HG03039 (cell line): ENCODE measurements at regions not wholly inside any gene's neighbourhood (a gene's known extent, or its start where the extent isn't known, plus 50 kb on each side); places are given as distances from the start of the nearest gene placed in this dataset.
"Not testable (repeated sequence)": the region's sequence is repeated elsewhere in the genome, so short reads cannot be mapped to it uniquely, and the experiment has no call there.

Experiments
- ATAC-seq: cut with Tn5 transposase; IDR thresholded peaks from one replicate; pipeline ENCODE4 v1.9.1; 2021; ENCODE audit warnings: mild to moderate bottlenecking, moderate library complexity; ENCODE audit not compliant: unreplicated experiment

DNA sequence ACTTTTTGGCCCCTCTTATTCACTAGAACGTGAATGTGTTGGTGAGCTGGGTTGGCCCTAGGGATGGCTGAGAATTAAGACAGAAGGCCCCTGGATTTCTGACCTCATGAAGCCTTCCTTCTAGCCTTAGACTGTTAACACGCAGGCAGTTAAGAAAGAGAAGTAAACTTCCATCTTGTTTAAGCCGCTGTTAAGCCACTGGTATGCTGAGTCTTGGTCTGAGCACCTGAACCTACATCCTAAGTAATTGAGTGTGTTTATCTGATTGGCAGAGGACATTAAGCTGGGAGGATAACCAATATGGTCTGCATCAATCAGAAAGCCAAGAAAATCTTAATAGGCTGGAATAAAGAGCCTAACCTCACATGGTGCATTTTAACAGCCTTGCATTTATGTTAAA is 535.0 kb upstream of the ARID1B start:
- no peak for ATAC-seq

DNA sequence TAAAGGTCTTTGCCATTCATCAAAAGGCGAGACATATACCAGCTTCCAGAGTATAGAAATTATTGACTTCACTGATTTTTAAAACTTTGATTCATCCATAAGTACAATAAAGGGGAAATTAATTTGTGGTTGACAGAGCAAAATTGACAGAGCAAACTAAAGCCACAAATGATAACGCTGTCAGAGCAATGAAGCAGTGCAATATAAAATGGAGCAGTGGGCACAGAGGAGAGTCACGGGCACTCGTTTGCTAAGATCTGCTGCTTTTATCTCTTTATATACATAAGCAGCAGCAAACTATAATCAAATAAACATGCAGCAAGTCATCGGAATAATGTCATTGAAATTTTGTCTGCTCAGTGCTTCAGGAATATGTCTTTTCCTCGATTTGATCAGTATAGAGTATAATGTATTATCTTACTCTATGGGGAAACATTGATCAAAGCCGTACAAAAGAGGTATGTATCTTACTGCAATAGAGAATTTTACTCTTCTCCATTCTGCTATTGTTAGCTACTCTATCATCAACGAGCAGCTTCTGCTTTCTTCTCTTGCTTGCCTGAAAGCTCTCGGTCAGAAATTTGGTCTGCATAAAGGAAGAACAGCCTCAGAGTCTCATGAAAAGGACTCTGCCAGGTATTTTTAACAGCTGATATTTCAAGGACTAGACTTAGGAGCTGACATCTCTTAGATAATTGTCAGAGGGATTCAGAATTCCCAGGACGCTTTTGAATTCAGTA is 546.0 kb upstream of the ARID1B start:
- ATAC-seq: no peak

DNA sequence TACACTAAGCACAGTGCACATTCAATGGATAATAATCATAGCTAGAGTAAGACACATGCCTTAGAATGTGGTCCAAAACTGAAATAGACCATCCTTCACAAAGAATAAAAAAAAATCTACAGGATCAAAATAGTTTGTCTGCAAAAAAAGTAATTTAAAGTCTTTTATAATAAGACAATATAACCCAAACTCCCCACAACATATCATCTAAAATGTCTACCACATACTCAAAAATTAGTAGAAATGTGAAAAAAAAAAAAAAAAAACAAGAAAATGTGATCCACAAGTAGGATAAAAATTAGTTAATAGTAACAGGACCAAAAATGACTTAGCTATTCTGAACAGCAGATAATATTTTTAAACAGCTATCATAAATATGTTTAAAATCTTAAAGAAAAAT is 557.2 kb upstream of the ARID1B start:
- ATAC-seq: no peak

DNA sequence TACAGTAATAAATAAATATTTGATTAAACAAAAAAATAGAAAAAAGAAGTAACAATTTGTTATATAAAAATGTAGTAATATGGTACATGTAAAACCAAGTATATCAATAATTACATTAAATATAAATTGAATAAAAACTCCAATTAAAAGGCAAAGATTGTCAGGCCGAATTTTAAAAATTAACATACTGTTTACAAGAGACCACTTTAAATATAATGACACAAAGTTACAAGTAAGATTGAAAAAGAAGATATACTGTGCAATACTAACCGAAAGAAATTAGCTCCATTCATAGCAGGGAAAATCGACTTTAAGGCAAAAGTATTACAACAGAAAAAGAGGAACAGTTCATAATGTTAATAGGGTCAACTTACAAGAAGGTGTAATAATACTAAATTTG is 571.5 kb upstream of the ARID1B start:
- no peak for ATAC-seq

DNA sequence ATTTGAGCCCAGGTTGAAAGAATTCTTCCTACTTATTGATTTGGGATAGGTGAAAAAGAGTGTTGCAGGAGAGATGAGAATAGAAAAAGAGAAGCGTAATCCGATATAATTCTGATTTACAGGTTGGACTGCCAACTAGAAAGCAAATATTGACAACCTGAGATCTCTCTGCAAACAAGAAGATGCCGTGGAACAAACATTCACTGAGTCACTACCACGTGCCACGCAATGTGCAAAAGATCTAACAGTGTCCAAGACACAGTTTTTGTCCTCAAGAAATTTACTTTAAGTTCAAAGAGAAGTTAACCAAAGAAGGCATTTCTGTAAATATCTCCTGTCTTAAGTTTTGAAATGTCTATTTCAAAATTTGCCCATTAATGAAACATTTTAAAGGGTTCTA is 578.0 kb upstream of the ARID1B start:
- no peak for ATAC-seq

DNA sequence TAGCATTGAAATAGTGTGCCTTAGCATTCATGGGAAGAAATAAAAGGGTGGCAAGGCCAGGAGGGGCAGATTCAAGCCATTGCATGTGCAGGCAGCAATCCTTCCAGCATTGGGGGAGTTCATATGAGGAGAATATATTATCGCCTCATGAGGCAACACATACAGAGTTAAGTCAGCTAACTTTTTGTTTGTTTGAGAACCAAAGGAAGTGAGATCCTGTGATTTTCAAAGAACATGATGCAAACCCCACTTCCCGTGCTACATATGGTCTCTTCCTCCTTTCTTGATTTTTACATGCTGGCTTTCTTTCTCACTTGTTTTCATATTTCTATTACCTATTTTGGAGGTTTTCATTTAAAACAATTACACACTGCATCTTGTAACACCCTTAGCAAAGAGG is 579.7 kb upstream of the ARID1B start:
- no peak for ATAC-seq

DNA sequence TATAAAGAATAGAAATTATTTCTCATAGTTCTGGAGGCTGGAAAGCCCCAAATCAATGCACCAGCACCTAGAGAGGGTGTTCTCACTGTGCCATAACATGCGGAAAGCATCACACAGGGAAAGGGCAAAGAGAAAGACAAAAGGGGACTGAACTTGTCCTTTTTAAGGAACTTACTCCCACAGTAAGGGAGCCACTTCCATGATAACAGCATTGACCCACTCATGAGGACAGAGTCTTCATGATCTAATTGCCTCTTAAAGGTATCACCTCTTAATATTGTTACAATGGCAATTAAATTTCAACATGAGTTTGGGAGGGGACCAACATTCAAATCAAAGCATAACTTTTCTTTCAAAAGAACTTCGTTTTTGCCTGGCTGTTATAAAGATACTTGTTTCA is 582.2 kb upstream of the ARID1B start:
- no peak for ATAC-seq

DNA sequence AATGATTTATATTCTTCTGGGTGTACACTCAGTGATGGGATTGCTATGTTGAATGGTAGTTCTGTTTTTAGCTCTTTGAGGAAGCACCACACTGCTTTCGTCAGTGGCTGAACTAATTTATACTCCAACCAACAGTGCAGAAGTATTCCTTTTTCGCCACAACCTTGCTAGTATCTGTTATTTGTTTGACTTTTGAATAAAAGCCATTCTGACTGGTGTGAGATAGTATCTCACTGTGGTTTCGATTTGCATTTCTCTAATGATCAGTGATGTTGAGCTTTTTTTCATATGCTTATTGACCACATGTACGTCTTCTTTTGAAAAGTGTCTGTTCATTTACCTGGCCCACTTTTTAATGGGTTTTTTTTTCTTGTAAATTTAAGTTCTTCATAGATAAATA is 583.8 kb upstream of the ARID1B start:
- no peak for ATAC-seq

DNA sequence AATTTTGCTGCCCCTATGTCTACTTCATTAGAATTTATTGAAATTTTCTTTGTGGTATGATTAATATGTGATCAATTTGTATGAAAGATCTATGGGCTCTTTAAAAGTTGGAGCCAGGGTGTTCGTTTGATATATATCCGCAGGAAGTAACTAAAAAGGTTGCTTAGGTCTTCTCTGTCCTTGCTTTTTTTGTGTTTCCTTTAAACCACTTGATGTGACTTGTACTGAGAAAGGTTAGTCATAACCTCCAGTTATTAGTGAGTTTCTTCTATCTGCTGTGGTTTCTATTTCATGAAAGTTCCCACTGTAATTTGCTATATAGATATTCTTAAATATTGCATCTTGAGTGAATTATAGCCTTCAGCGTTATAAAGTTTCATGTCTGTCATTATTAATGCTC is 585.3 kb upstream of the ARID1B start:
- no peak for ATAC-seq

DNA sequence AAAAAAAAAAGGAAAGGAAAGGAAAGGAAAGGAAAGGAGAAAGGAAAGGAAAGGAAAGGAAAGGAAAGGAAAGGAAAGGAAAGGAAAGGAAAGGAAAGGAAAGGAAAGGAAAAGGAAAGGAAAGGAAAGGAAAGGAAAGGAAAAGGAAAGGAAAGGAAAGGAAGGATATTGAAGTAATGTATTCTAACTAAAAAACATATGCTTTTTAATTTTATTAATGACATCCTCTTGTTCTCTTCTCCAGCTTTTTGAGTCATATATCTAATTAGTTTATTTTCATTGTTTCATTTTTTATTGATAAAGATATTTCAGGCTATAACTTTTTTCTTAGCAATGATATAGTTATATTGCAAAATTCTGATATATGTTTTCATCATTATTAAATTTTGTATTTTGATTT is 585.8 kb upstream of the ARID1B start:
- not testable (repeated sequence) for ATAC-seq

DNA sequence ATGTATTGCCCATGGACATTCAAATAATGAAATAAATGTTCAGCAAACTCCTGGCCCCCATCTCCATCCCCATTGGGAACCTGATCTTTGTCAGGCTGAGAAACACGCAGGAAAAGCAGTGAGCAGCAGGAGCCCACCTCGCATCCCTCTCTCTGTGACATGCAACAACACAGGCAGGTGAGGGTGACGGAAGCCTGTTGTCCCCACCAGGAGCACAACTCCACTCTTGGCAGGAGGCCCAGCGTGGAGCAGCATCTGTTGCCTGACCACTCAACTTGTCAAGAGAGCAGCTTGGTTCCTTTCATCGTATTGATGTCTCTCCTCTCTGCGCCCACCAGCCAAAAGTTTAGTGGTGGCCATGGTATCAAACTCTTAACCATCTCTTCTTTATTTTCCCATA is 586.9 kb upstream of the ARID1B start:
- no peak for ATAC-seq

DNA sequence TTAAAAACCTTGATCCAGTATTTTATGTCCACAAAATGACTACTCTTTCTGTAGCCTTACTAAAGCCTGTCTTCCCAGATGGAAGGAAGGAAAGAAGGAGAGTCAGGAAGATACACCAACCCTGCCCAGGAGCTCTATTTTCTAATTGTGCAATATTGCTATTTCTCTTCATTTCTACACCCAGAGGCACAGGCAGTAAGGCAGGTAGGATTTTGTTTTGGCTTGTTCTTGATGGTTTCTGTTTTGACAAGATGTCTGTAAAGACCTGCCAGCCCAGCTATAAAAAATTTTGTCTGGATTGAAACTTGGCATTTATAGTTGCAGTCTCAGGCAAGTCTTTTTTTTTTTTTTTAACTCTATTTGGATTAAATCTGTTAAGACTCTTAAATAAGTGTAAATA is 587.5 kb upstream of the ARID1B start:
- no peak for ATAC-seq

DNA sequence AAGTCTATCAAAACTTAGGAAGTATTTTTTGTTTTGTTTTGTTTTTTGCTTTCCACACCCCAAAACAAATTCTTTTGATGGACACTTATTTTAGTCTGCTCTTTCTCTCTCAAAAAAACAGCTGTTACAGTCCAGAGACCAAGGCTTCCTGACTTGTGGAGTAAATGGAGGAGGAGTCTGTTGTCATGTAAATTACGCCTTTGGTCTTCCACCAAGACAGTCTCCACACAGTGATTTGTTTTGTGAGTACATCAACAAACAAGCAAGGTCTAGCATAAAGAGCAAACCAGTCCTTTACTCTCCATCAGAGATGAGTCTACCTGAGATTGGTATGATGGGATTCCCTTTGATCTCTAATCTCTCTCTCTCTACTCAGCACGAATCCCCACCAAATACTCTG is 588.0 kb upstream of the ARID1B start:
- ATAC-seq: no peak

DNA sequence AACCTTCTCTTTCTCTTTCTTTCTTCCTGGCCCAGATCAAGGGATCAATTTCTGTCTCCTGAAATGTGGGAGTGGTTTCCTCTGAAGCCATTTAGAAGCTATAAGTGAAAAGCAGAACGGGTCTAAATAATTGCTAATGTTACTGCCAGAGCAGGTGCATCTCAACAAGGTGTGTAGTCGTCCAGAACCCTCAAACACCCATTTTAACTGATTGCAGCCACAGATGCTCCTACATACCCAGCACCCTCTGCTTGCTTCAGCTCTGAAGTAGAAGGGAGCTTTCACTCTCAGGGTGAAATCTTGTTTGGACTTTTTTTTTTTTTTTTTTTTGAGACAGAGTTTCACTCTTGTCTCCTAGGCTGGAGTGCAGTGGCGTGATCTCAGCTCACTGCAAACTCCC is 592.1 kb upstream of the ARID1B start:
- no peak for ATAC-seq

DNA sequence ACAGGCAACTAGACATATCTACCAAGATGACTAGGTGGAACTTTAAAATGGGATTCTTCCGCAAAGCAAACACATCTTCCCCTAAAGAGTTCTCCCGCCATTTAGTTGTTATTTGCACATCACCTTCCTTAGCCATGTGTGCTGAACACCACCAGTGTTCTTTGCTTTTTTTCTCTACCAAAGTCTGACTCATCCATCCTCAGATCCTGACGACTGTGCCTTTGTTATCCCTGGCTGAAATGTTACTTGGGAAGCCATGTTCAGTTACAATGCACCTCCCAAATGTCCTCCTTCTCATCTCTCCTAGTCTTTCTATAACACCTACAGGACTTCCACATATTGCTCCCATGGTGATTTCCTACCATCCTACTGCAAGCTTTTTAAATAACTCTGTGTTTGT is 593.5 kb upstream of the ARID1B start:
- no peak for ATAC-seq

DNA sequence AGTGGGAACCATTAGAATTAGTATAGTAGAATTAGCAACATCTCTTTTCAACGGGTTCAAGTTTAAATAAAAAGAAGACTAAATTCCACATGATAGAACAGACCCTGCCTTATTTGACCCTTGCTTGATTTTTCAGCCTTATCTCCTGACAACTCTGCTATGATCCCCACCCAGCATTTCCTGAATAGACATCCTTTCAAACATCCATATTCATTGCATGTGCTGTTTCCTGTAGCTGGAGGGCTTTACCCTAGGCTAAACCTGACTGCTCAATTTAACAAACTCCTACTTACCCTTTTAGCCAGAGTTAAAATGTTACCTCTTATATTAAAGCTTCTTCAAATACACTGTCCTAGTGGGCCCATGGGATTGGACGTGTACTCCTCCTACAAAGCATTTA is 594.8 kb upstream of the ARID1B start:
- no peak for ATAC-seq

DNA sequence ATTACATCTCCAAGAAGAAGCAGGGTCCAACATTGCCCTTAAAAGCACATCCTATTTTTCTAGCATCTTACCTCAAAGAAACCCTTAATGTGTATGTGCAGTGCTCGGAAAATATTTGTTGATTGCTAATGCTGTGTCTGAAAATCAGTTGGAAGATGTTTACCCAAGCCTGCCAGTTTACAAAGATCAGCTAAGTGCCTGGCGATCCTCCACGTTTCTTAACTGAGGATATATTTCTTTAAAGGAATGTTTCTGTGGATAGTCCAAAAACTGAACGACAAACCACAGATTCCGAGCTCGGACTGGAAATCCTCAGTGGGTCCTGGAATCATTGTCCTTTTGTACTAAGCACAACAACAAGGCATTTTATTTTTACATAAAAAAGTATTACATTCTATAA is 595.7 kb upstream of the ARID1B start:
- ATAC-seq: no peak

DNA sequence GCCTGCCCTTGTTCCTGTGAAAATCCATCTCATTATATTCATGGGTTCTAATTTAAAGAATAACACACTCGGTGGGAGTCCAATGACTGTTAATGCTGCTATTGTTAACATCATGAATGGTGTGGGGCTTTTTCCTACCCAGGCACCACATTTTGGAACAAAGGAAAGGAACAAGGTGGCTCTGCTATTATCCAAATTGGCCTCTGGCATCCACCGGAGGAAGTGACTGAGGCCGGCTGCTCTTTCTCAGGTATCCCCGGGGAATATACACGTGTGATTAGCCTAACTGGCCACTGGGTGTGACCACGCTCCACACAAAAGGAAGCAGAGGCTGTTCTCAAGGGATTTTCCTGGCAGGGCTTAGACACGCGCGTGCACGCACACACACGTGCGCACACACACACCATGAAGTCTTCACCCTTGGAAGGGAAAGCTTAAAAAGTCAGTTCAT is 601.2 kb upstream of the ARID1B start:
- no peak for ATAC-seq

DNA sequence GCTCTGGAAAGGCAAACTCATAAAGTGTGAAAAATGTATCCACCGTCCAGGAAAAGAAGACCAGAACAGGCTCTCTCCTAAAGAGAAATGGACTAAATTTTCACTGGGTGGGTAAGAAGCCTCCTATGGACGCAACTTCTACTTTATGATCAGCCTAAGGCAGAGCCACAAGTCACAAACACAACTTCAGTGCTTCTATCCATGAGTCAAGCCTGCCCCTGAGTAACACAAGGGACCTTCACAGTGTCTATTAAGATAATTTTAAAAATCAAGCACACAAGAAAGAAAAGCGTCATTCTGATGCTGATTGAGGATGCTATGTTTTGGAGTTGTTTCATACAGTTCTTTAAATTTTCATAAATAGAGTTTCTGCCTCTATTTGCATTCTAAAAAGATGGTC is 601.7 kb upstream of the ARID1B start:
- no peak for ATAC-seq

DNA sequence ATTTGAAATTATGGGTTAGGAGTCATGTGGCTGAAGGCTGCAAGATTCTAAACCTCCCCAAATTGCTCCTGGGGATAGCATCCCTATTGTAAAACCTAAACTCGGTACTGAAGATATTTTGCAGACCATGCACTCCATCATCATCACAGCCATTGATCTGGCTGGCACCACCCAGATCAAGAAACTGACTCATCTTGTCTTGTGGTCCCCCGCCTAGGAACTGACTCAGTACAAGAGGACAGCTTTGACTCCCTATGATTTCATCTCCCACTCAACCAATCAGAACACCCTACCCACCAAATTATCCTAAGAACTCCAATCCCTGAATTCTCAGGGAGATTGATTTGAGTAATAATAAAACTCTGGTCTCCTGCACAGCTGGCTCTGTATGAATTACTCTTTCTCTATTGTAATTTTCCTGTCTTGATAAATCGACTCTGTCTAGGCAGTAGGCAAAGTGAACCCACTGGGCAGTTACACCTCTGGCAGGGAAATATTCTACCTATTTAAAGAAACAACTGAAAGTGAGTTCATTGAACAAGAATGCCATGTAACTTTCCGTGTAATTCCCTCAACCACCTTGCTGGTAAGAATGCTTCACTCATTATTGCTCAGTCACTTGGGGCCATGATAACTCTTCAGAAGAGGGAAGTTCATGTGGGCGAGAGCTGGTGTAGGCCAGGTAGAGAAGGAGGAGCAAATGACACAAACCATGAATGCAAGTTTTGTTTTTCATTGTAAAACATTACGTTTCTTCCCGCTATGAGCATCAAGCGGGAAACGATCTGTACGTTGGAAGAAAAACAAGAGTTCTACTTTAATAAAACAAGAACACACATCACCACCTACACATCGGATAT is 602.9 kb upstream of the ARID1B start:
- no peak for ATAC-seq

DNA sequence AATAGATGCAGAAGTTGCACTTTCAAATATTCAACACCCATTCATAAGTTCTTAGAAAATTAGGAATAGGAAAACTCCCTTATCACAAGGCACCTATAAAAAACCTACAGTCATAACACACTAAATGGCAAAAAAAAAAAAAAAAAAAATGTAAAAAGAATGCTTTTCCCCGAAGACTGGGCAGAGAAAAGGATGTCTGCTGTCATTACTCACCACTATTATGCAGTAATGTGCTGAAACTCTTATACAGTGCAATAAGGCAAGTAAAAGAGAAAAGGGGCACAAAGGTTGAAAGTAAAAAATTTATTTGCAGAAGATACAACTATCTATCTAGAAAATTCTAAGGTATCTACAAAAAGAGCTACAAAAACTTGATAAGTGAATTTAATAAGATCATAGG is 607.8 kb upstream of the ARID1B start:
- ATAC-seq: no peak

DNA sequence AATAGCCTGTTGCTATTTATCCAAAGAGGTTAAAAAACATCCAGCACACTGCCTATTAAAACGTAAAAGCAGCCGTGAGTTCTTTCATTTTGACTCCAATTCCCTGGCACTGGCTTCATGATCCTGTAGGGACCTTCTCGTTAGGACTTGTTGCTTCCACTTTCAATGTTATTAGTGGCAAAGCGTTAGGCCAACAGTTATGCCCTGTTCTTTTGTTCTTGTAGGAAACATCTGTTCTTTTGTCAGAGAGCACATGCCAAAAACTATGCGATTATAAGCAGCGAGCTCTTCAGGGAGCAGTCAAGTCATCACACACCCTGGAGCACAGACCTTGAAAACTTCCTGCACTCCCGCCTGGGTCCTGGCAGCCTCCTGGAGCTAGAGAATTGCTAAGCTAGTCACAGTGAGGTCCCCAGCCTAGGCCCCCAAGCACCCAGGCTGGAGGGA is 609.5 kb upstream of the ARID1B start:
- no peak for ATAC-seq
